WTC11 (cell line): ENCODE measurements at regions not wholly inside any gene's neighbourhood (a gene's known extent, or its start where the extent isn't known, plus 50 kb on each side); places are given as distances from the start of the nearest gene placed in this dataset.

ENCODE experiments used
- ATAC-seq: fragments of 200-7000 bp; cut with Tn5 transposase; 2 replicates; pipeline ENCODE4 v1.10.0; 2021; ENCODE audit warnings: mild to moderate bottlenecking, moderate library complexity
- CTCF ChIA-PET: fragments of 300-600 bp; sonication (Branson Sonifier 250); formaldehyde crosslinking; loops from one replicate; lab custom pipeline; 2021; ENCODE audit warnings: antibody characterized with exemption; lab: Charles Lee
- POLR2A ChIA-PET: fragments of 350-600 bp; sonication (Branson Sonifier 250); formaldehyde crosslinking; loops from one replicate; lab custom pipeline; 2021; ENCODE audit warnings: antibody characterized with exemption; lab: Charles Lee
- DNase-seq: peaks from one replicate; pipeline ENCODE4 v3.0.0; 2021; ENCODE audit warnings: low spot score
- H3K27ac Mint-ChIP-seq: 2 replicates; pipeline ENCODE4 v1.8.0; 2021; ENCODE audit warnings: mixed read lengths
- H3K27me3 Mint-ChIP-seq: 2 replicates; pipeline ENCODE4 v1.8.0; 2021; ENCODE audit warnings: low read depth, mild to moderate bottlenecking, moderate library complexity, mixed read lengths
- H3K36me3 Mint-ChIP-seq: 2 replicates; pipeline ENCODE4 v1.8.0; 2021; ENCODE audit warnings: mixed read lengths
- H3K4me1 Mint-ChIP-seq: 2 replicates; pipeline ENCODE4 v1.8.0; 2022; ENCODE audit warnings: mixed read lengths
- H3K4me3 Mint-ChIP-seq: 2 replicates; pipeline ENCODE4 v1.8.0; 2021; ENCODE audit warnings: mild to moderate bottlenecking, moderate library complexity, mixed read lengths
- H3K9me3 Mint-ChIP-seq: 2 replicates; pipeline ENCODE4 v1.8.0; 2021; ENCODE audit warnings: mixed read lengths
- CREB1 ChIP-seq: sonication (generic); formaldehyde crosslinking; IDR thresholded peaks from 2 replicates; pipeline ENCODE4 v1.8.0; 2023; ENCODE audit warnings: mild to moderate bottlenecking, missing genetic modification reagents
- ESRRA ChIP-seq: sonication (generic); formaldehyde crosslinking; IDR thresholded peaks from 2 replicates; pipeline ENCODE4 v1.8.1; 2022; ENCODE audit warnings: mild to moderate bottlenecking, missing genetic modification reagents, borderline replicate concordance
- GRHL2 ChIP-seq: fragments of 250-450 bp; sonication (Bioruptor Pico); IDR thresholded peaks from 2 replicates; pipeline ENCODE4 v1.8.0; 2022; ENCODE audit warnings: mild to moderate bottlenecking, moderate library complexity; ENCODE audit not compliant: insufficient replicate concordance, severe bottlenecking
- JUN ChIP-seq: sonication (generic); formaldehyde crosslinking; IDR thresholded peaks from 2 replicates; pipeline ENCODE4 v1.8.0; 2023; ENCODE audit warnings: mild to moderate bottlenecking, missing genetic modification reagents
- MXD4 ChIP-seq: fragments of 250-450 bp; sonication (Bioruptor Pico); IDR thresholded peaks from 2 replicates; pipeline ENCODE4 v1.8.0; 2021; ENCODE audit warnings: mild to moderate bottlenecking, moderate library complexity, borderline replicate concordance
- NFATC4 ChIP-seq: fragments of 250-450 bp; sonication (Bioruptor Pico); IDR thresholded peaks from 2 replicates; pipeline ENCODE4 v1.9.0; 2021; ENCODE audit warnings: mild to moderate bottlenecking
- NR2C2 ChIP-seq: sonication (generic); formaldehyde crosslinking; IDR thresholded peaks from 2 replicates; pipeline ENCODE4 v1.8.0; 2022; ENCODE audit warnings: mild to moderate bottlenecking, missing genetic modification reagents
- NR3C1 ChIP-seq: sonication (generic); formaldehyde crosslinking; conservative IDR thresholded peaks from 2 replicates; pipeline ENCODE4 v1.8.1; 2023; ENCODE audit warnings: low read depth, mild to moderate bottlenecking, missing genetic modification reagents
- RELA ChIP-seq: sonication (generic); formaldehyde crosslinking; IDR thresholded peaks from 2 replicates; pipeline ENCODE4 v1.8.1; 2022; ENCODE audit warnings: missing genetic modification reagents, mild to moderate bottlenecking, borderline replicate concordance
- RORB ChIP-seq: fragments of 250-450 bp; sonication (Bioruptor Pico); IDR thresholded peaks from 2 replicates; pipeline ENCODE4 v1.9.0; 2021; ENCODE audit warnings: mild to moderate bottlenecking
- ZNF317 ChIP-seq: sonication (generic); formaldehyde crosslinking; IDR thresholded peaks from 2 replicates; pipeline ENCODE4 v1.8.1; 2023; ENCODE audit warnings: low read depth, mild to moderate bottlenecking, moderate library complexity, missing genetic modification reagents, borderline replicate concordance
- ZNF396 ChIP-seq: fragments of 250-450 bp; sonication (Bioruptor Pico); IDR thresholded peaks from 2 replicates; pipeline ENCODE4 v1.8.0; 2021; ENCODE audit warnings: mild to moderate bottlenecking, moderate library complexity, borderline replicate concordance
- ZNF671 ChIP-seq: fragments of 250-450 bp; sonication (Bioruptor Pico); IDR thresholded peaks from 2 replicates; pipeline ENCODE4 v1.8.0; 2021; ENCODE audit warnings: mild to moderate bottlenecking
- TF ChIP-seq, protein P1 (sequence below): fragments of 250-450 bp; sonication (Bioruptor Pico); IDR thresholded peaks from 2 replicates; pipeline ENCODE4 v1.8.0; 2021; ENCODE audit warnings: mild to moderate bottlenecking
- TF ChIP-seq, protein P2 (sequence below): sonication (generic); formaldehyde crosslinking; IDR thresholded peaks from 2 replicates; pipeline ENCODE4 v1.8.1; 2022; ENCODE audit warnings: low read depth, mild to moderate bottlenecking, moderate library complexity, missing genetic modification reagents, borderline replicate concordance
- TF ChIP-seq, protein P3 (sequence below): fragments of 250-450 bp; sonication (Bioruptor Pico); IDR thresholded peaks from 2 replicates; pipeline ENCODE4 v1.9.0; 2021; ENCODE audit warnings: moderate library complexity, mild to moderate bottlenecking, inconsistent platforms, borderline replicate concordance
- TF ChIP-seq, protein P4 (sequence below): sonication (generic); formaldehyde crosslinking; IDR thresholded peaks from 2 replicates; pipeline ENCODE4 v1.8.0; 2023; ENCODE audit warnings: missing genetic modification reagents
- TF ChIP-seq, protein P5 (sequence below): fragments of 250-450 bp; sonication (Bioruptor Pico); IDR thresholded peaks from 2 replicates; pipeline ENCODE4 v1.9.0; 2021; ENCODE audit warnings: mild to moderate bottlenecking, borderline replicate concordance

DNA sequence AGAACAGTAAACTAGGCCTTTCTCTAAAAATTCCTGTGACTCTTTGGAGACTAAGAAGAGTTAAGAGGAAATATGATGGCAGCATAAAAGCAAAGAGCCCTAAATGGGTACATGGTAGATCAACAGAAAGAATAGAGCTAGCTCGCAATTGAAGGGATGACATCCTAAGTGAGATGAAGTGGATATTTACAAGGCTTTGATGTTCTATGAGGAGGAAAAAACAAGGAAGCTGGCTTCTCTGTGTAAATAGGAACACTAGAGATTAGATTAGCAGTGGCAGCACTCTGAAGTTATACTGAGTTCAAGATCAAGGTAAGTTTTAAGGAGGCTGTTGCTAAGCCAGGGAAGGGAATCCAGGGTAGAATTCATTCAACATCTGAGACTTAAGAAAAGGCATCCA, 73.1 kb upstream of the MBNL3 start:
- H3K27ac Mint-ChIP-seq: no peak overlapping the region
- ChIA-PET CTCF (no interaction called here), POLR2A (no interaction called here)
- ATAC-seq: no peak
- no peaks in the 10 kb centered on the region for H3K27me3 Mint-ChIP-seq
- no peaks in the 10 kb centered on the region for H3K36me3 Mint-ChIP-seq
- 0 out of 2 replicates have a peak, but pooled peaks cover 5% of the 10 kb centered on the region for H3K4me1 Mint-ChIP-seq
- no peak for DNase-seq
- no peak overlapping the region for H3K4me3 Mint-ChIP-seq
- no peaks in the 10 kb centered on the region for H3K9me3 Mint-ChIP-seq
- TF ChIP-seq, protein P1, sequence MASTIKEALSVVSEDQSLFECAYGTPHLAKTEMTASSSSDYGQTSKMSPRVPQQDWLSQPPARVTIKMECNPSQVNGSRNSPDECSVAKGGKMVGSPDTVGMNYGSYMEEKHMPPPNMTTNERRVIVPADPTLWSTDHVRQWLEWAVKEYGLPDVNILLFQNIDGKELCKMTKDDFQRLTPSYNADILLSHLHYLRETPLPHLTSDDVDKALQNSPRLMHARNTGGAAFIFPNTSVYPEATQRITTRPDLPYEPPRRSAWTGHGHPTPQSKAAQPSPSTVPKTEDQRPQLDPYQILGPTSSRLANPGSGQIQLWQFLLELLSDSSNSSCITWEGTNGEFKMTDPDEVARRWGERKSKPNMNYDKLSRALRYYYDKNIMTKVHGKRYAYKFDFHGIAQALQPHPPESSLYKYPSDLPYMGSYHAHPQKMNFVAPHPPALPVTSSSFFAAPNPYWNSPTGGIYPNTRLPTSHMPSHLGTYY (CRISPR knock-in tag): no peak
- TF ChIP-seq, protein P2, sequence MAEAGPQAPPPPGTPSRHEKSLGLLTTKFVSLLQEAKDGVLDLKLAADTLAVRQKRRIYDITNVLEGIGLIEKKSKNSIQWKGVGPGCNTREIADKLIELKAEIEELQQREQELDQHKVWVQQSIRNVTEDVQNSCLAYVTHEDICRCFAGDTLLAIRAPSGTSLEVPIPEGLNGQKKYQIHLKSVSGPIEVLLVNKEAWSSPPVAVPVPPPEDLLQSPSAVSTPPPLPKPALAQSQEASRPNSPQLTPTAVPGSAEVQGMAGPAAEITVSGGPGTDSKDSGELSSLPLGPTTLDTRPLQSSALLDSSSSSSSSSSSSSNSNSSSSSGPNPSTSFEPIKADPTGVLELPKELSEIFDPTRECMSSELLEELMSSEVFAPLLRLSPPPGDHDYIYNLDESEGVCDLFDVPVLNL (CRISPR knock-in tag): no peak
- TF ChIP-seq, protein P3, sequence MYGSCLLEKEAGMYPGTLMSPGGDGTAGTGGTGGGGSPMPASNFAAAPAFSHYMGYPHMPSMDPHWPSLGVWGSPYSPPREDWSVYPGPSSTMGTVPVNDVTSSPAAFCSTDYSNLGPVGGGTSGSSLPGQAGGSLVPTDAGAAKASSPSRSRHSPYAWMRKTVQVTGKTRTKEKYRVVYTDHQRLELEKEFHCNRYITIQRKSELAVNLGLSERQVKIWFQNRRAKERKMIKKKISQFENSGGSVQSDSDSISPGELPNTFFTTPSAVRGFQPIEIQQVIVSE: no peak
- no peak for TF ChIP-seq ESRRA
- no peak for TF ChIP-seq GRHL2
- no peak for TF ChIP-seq RELA (CRISPR knock-in tag)
- TF ChIP-seq ZNF671 (CRISPR knock-in tag): no peak
- TF ChIP-seq, protein P4, sequence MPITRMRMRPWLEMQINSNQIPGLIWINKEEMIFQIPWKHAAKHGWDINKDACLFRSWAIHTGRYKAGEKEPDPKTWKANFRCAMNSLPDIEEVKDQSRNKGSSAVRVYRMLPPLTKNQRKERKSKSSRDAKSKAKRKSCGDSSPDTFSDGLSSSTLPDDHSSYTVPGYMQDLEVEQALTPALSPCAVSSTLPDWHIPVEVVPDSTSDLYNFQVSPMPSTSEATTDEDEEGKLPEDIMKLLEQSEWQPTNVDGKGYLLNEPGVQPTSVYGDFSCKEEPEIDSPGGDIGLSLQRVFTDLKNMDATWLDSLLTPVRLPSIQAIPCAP (CRISPR knock-in tag): no peak
- no peak for TF ChIP-seq NR2C2 (CRISPR knock-in tag)
- no peak for TF ChIP-seq RORB (CRISPR knock-in tag)

DNA sequence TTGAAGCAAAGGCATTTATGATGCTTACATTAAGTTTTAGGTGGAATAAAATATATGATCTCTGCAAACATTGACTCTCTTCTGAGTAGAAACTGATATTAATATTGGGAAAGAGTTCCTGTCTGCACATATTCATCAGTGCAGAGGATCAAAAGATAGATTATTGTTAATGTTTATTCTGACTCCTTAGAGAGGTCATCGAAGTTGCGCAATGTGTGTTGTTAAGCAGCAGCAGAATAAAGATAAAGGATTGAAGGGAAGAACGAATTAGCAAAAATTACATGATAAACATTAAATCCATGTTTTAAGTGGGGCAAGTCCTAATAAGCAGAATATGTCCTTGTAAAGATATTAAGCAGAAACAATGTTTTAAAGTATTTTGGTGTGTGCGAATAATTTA, 72.6 kb upstream of the MBNL3 start:
- H3K4me3 Mint-ChIP-seq: no peak overlapping the region
- no peaks in the 10 kb centered on the region for H3K27me3 Mint-ChIP-seq
- no peaks in the 10 kb centered on the region for H3K36me3 Mint-ChIP-seq
- no peak for ATAC-seq
- H3K27ac Mint-ChIP-seq: no peak overlapping the region
- DNase-seq: no peak
- H3K9me3 Mint-ChIP-seq: no peaks in the 10 kb centered on the region
- ChIA-PET CTCF (no interaction called here), POLR2A (no interaction called here)
- TF ChIP-seq, protein P4 (CRISPR knock-in tag): no peak
- TF ChIP-seq NFATC4 (CRISPR knock-in tag) (no peak), RORB (CRISPR knock-in tag) (no peak), ZNF396 (no peak), ZNF317 (CRISPR knock-in tag) (no peak), CREB1 (CRISPR knock-in tag) (no peak), JUN (CRISPR knock-in tag) (no peak), MXD4 (CRISPR knock-in tag) (no peak), NR3C1 (no peak)
- TF ChIP-seq, protein P5, sequence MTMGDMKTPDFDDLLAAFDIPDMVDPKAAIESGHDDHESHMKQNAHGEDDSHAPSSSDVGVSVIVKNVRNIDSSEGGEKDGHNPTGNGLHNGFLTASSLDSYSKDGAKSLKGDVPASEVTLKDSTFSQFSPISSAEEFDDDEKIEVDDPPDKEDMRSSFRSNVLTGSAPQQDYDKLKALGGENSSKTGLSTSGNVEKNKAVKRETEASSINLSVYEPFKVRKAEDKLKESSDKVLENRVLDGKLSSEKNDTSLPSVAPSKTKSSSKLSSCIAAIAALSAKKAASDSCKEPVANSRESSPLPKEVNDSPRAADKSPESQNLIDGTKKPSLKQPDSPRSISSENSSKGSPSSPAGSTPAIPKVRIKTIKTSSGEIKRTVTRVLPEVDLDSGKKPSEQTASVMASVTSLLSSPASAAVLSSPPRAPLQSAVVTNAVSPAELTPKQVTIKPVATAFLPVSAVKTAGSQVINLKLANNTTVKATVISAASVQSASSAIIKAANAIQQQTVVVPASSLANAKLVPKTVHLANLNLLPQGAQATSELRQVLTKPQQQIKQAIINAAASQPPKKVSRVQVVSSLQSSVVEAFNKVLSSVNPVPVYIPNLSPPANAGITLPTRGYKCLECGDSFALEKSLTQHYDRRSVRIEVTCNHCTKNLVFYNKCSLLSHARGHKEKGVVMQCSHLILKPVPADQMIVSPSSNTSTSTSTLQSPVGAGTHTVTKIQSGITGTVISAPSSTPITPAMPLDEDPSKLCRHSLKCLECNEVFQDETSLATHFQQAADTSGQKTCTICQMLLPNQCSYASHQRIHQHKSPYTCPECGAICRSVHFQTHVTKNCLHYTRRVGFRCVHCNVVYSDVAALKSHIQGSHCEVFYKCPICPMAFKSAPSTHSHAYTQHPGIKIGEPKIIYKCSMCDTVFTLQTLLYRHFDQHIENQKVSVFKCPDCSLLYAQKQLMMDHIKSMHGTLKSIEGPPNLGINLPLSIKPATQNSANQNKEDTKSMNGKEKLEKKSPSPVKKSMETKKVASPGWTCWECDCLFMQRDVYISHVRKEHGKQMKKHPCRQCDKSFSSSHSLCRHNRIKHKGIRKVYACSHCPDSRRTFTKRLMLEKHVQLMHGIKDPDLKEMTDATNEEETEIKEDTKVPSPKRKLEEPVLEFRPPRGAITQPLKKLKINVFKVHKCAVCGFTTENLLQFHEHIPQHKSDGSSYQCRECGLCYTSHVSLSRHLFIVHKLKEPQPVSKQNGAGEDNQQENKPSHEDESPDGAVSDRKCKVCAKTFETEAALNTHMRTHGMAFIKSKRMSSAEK (CRISPR knock-in tag): no peak
- H3K4me1 Mint-ChIP-seq: 0 out of 2 replicates have a peak, but pooled peaks cover 5% of the 10 kb centered on the region
